ENCODE measurements at regions not wholly inside any gene's neighbourhood (a gene's known extent, or its start where the extent isn't known, plus 50 kb on each side); places are given as distances from the start of the nearest gene placed in this dataset.

GRCh38 chr12:65592416-65592815, 231.9 kb upstream of the HMGA2 start:
- H3K27ac ChIP-seq (ENCODE audit: low read depth, low read length): no peak overlapping the region
- H3K4me1 ChIP-seq (ENCODE audit: control insufficient read depth, insufficient read depth, low read length): no peaks in the 10 kb centered on the region
- H3K9ac ChIP-seq (ENCODE audit: low read length): no peak overlapping the region
- H3K27me3 ChIP-seq (ENCODE audit: control insufficient read depth, insufficient read depth, low read length): peaks cover 2% of the 10 kb centered on the region
- H3K4me3 ChIP-seq (ENCODE audit: low read length): no peak overlapping the region
- no peaks in the 10 kb centered on the region for H3K36me3 ChIP-seq (ENCODE audit: control insufficient read depth, insufficient read depth, low read length)

GRCh38 chr12:65593239-65593701, 231.0 kb upstream of the HMGA2 start:
- Histone ChIP-seq H3K27me3 (ENCODE audit: control insufficient read depth, insufficient read depth, low read length) (peaks cover 2% of the 10 kb centered on the region), H3K36me3 (ENCODE audit: control insufficient read depth, insufficient read depth, low read length) (no peaks in the 10 kb centered on the region), H3K4me1 (ENCODE audit: control insufficient read depth, insufficient read depth, low read length) (no peaks in the 10 kb centered on the region), H3K4me3 (ENCODE audit: low read length) (no peak overlapping the region), H3K9ac (ENCODE audit: low read length) (no peak overlapping the region), H3K27ac (ENCODE audit: low read depth, low read length) (no peak overlapping the region)

- Histone ChIP-seq H3K27me3 (ENCODE audit: control insufficient read depth, insufficient read depth, low read length) (peaks cover 2% of the 10 kb centered on the region), H3K36me3 (ENCODE audit: control insufficient read depth, insufficient read depth, low read length) (no peaks in the 10 kb centered on the region), H3K27ac (ENCODE audit: low read depth, low read length) (no peak overlapping the region), H3K4me1 (ENCODE audit: control insufficient read depth, insufficient read depth, low read length) (no peaks in the 10 kb centered on the region), H3K4me3 (ENCODE audit: low read length) (no peak overlapping the region), H3K9ac (ENCODE audit: low read length) (no peak overlapping the region)
Observed at GRCh38 chr12:65594409-65594808, 229.9 kb upstream of the HMGA2 start.

GRCh38 chr12:65595016-65595560, 229.2 kb upstream of the HMGA2 start:
- no peaks in the 10 kb centered on the region for H3K4me1 ChIP-seq (ENCODE audit: control insufficient read depth, insufficient read depth, low read length)
- H3K36me3 ChIP-seq (ENCODE audit: control insufficient read depth, insufficient read depth, low read length): no peaks in the 10 kb centered on the region
- no peak overlapping the region for H3K27ac ChIP-seq (ENCODE audit: low read depth, low read length)
- H3K27me3 ChIP-seq (ENCODE audit: control insufficient read depth, insufficient read depth, low read length): peaks cover 2% of the 10 kb centered on the region
- no peak overlapping the region for H3K9ac ChIP-seq (ENCODE audit: low read length)
- H3K4me3 ChIP-seq (ENCODE audit: low read length): no peak overlapping the region

- Histone ChIP-seq H3K27me3 (ENCODE audit: control insufficient read depth, insufficient read depth, low read length) (peaks cover 4% of the 10 kb centered on the region), H3K36me3 (ENCODE audit: control insufficient read depth, insufficient read depth, low read length) (no peaks in the 10 kb centered on the region), H3K27ac (ENCODE audit: low read depth, low read length) (no peak overlapping the region), H3K9ac (ENCODE audit: low read length) (no peak overlapping the region), H3K4me1 (ENCODE audit: control insufficient read depth, insufficient read depth, low read length) (no peaks in the 10 kb centered on the region), H3K4me3 (ENCODE audit: low read length) (no peak overlapping the region)
Observed at GRCh38 chr12:65596514-65597091, 227.7 kb upstream of the HMGA2 start.

GRCh38 chr12:65597527-65597926, 226.8 kb upstream of the HMGA2 start:
- Histone ChIP-seq H3K4me1 (ENCODE audit: control insufficient read depth, insufficient read depth, low read length) (peaks cover 3% of the 10 kb centered on the region), H3K9ac (ENCODE audit: low read length) (no peak overlapping the region), H3K27me3 (ENCODE audit: control insufficient read depth, insufficient read depth, low read length) (peaks cover 4% of the 10 kb centered on the region), H3K27ac (ENCODE audit: low read depth, low read length) (no peak overlapping the region), H3K4me3 (ENCODE audit: low read length) (no peak overlapping the region), H3K36me3 (ENCODE audit: control insufficient read depth, insufficient read depth, low read length) (no peaks in the 10 kb centered on the region)

GRCh38 chr12:65598688-65599087, 225.6 kb upstream of the HMGA2 start:
- Histone ChIP-seq H3K36me3 (ENCODE audit: control insufficient read depth, insufficient read depth, low read length) (no peaks in the 10 kb centered on the region), H3K27ac (ENCODE audit: low read depth, low read length) (no peak overlapping the region), H3K4me1 (ENCODE audit: control insufficient read depth, insufficient read depth, low read length) (peaks cover 3% of the 10 kb centered on the region), H3K4me3 (ENCODE audit: low read length) (no peak overlapping the region), H3K27me3 (ENCODE audit: control insufficient read depth, insufficient read depth, low read length) (peaks cover 4% of the 10 kb centered on the region), H3K9ac (ENCODE audit: low read length) (no peak overlapping the region)

- Histone ChIP-seq H3K4me3 (ENCODE audit: low read length) (no peak overlapping the region), H3K4me1 (ENCODE audit: control insufficient read depth, insufficient read depth, low read length) (peaks cover 3% of the 10 kb centered on the region), H3K27ac (ENCODE audit: low read depth, low read length) (no peak overlapping the region), H3K27me3 (ENCODE audit: control insufficient read depth, insufficient read depth, low read length) (peaks cover 3% of the 10 kb centered on the region), H3K9ac (ENCODE audit: low read length) (no peak overlapping the region), H3K36me3 (ENCODE audit: control insufficient read depth, insufficient read depth, low read length) (no peaks in the 10 kb centered on the region)
Observed at GRCh38 chr12:65602253-65602609, 222.1 kb upstream of the HMGA2 start.

- Histone ChIP-seq H3K4me3 (ENCODE audit: low read length) (no peak overlapping the region), H3K36me3 (ENCODE audit: control insufficient read depth, insufficient read depth, low read length) (no peaks in the 10 kb centered on the region), H3K27me3 (ENCODE audit: control insufficient read depth, insufficient read depth, low read length) (peaks cover 3% of the 10 kb centered on the region), H3K4me1 (ENCODE audit: control insufficient read depth, insufficient read depth, low read length) (peaks cover 3% of the 10 kb centered on the region), H3K27ac (ENCODE audit: low read depth, low read length) (no peak overlapping the region), H3K9ac (ENCODE audit: low read length) (no peak overlapping the region)
Observed at GRCh38 chr12:65602610-65603295, 221.5 kb upstream of the HMGA2 start.

GRCh38 chr12:65603438-65604351, 220.6 kb upstream of the HMGA2 start:
- Histone ChIP-seq H3K27me3 (ENCODE audit: control insufficient read depth, insufficient read depth, low read length) (peaks cover 3% of the 10 kb centered on the region), H3K36me3 (ENCODE audit: control insufficient read depth, insufficient read depth, low read length) (no peaks in the 10 kb centered on the region), H3K27ac (ENCODE audit: low read depth, low read length) (no peak overlapping the region), H3K9ac (ENCODE audit: low read length) (no peak overlapping the region), H3K4me1 (ENCODE audit: control insufficient read depth, insufficient read depth, low read length) (peaks cover 3% of the 10 kb centered on the region), H3K4me3 (ENCODE audit: low read length) (no peak overlapping the region)

GRCh38 chr12:65605019-65605418, 219.3 kb upstream of the HMGA2 start:
- H3K4me1 ChIP-seq (ENCODE audit: control insufficient read depth, insufficient read depth, low read length): peaks cover 3% of the 10 kb centered on the region
- H3K9ac ChIP-seq (ENCODE audit: low read length): no peak overlapping the region
- H3K4me3 ChIP-seq (ENCODE audit: low read length): no peak overlapping the region
- no peaks in the 10 kb centered on the region for H3K36me3 ChIP-seq (ENCODE audit: control insufficient read depth, insufficient read depth, low read length)
- H3K27me3 ChIP-seq (ENCODE audit: control insufficient read depth, insufficient read depth, low read length): peaks cover 3% of the 10 kb centered on the region
- no peak overlapping the region for H3K27ac ChIP-seq (ENCODE audit: low read depth, low read length)

- Histone ChIP-seq H3K27ac (ENCODE audit: low read depth, low read length) (no peak overlapping the region), H3K9ac (ENCODE audit: low read length) (no peak overlapping the region), H3K4me3 (ENCODE audit: low read length) (no peak overlapping the region), H3K4me1 (ENCODE audit: control insufficient read depth, insufficient read depth, low read length) (peaks cover 3% of the 10 kb centered on the region), H3K36me3 (ENCODE audit: control insufficient read depth, insufficient read depth, low read length) (no peaks in the 10 kb centered on the region), H3K27me3 (ENCODE audit: control insufficient read depth, insufficient read depth, low read length) (no peaks in the 10 kb centered on the region)
Observed at GRCh38 chr12:65606008-65606766, 218.1 kb upstream of the HMGA2 start.

All from rectal smooth muscle tissue (tissue), 1 donor.